ENCODE measurements at regions not wholly inside any gene's neighbourhood (a gene's known extent, or its start where the extent isn't known, plus 50 kb on each side); places are given as distances from the start of the nearest gene placed in this dataset.
A peak's percentile ranks its signal among the peaks of the same experiment; 100 is the strongest.

- H3K27ac ChIP-seq (ENCODE audit: low read depth, low read length), result no peak overlapping the region
- no peak overlapping the region for H3K4me3 ChIP-seq (ENCODE audit: low read length in 3 of 3)
- H3K4me1 ChIP-seq (ENCODE audit: control insufficient read depth in 3 of 3, insufficient read depth in 3 of 3, low read length in 3 of 3), result peaks cover 12 to 14% (median 13%) of the 10 kb centered on the region in 3 donors
- no peaks in the 10 kb centered on the region for H3K27me3 ChIP-seq (ENCODE audit: control insufficient read depth in 3 of 3, insufficient read depth in 3 of 3, low read length in 3 of 3)
- no peaks in the 10 kb centered on the region for H3K36me3 ChIP-seq (ENCODE audit: control insufficient read depth in 3 of 3, insufficient read depth in 3 of 3, low read length in 3 of 3)
- no peak overlapping the region for H3K9ac ChIP-seq (ENCODE audit: low read depth in 1 of 3, low read length in 3 of 3)
- no peaks in the 10 kb centered on the region for H3K9me3 ChIP-seq (ENCODE audit: control insufficient read depth in 3 of 3, low read length in 3 of 3)
Observed at GRCh38 chr2:8522687-8523086, 159.2 kb upstream of the ID2 start.

GRCh38 chr2:8524388-8524787 lies 157.5 kb upstream of the ID2 start:
- Histone ChIP-seq H3K27ac (ENCODE audit: low read depth, low read length) (no peak overlapping the region), H3K27me3 (ENCODE audit: control insufficient read depth in 3 of 3, insufficient read depth in 3 of 3, low read length in 3 of 3) (no peaks in the 10 kb centered on the region), H3K9ac (ENCODE audit: low read depth in 1 of 3, low read length in 3 of 3) (no peak overlapping the region), H3K9me3 (ENCODE audit: control insufficient read depth in 3 of 3, low read length in 3 of 3) (no peaks in the 10 kb centered on the region), H3K4me1 (ENCODE audit: control insufficient read depth in 3 of 3, insufficient read depth in 3 of 3, low read length in 3 of 3) (peaks cover 12 to 14% (median 13%) of the 10 kb centered on the region in 3 donors), H3K4me3 (ENCODE audit: low read length in 3 of 3) (no peak overlapping the region), H3K36me3 (ENCODE audit: control insufficient read depth in 3 of 3, insufficient read depth in 3 of 3, low read length in 3 of 3) (no peaks in the 10 kb centered on the region)

- Histone ChIP-seq H3K27me3 (ENCODE audit: control insufficient read depth in 3 of 3, insufficient read depth in 3 of 3, low read length in 3 of 3) (no peaks in the 10 kb centered on the region), H3K4me1 (ENCODE audit: control insufficient read depth in 3 of 3, insufficient read depth in 3 of 3, low read length in 3 of 3) (peaks cover 12 to 14% (median 13%) of the 10 kb centered on the region in 3 donors), H3K27ac (ENCODE audit: low read depth, low read length) (no peak overlapping the region), H3K4me3 (ENCODE audit: low read length in 3 of 3) (no peak overlapping the region), H3K9ac (ENCODE audit: low read depth in 1 of 3, low read length in 3 of 3) (no peak overlapping the region), H3K36me3 (ENCODE audit: control insufficient read depth in 3 of 3, insufficient read depth in 3 of 3, low read length in 3 of 3) (no peaks in the 10 kb centered on the region), H3K9me3 (ENCODE audit: control insufficient read depth in 3 of 3, low read length in 3 of 3) (no peaks in the 10 kb centered on the region)
Observed at GRCh38 chr2:8524823-8525222, 157.0 kb upstream of the ID2 start.

- no peak overlapping the region for H3K27ac ChIP-seq (ENCODE audit: low read depth, low read length)
- no peaks in the 10 kb centered on the region for H3K27me3 ChIP-seq (ENCODE audit: control insufficient read depth in 3 of 3, insufficient read depth in 3 of 3, low read length in 3 of 3)
- no peak overlapping the region for H3K9ac ChIP-seq (ENCODE audit: low read depth in 1 of 3, low read length in 3 of 3)
Observed at GRCh38 chr2:8525236-8525581, 156.6 kb upstream of the ID2 start.

GRCh38 chr2:8525582-8526402 lies 156.1 kb upstream of the ID2 start:
- Histone ChIP-seq H3K27me3 (ENCODE audit: control insufficient read depth in 3 of 3, insufficient read depth in 3 of 3, low read length in 3 of 3) (no peaks in the 10 kb centered on the region), H3K36me3 (ENCODE audit: control insufficient read depth in 3 of 3, insufficient read depth in 3 of 3, low read length in 3 of 3) (no peaks in the 10 kb centered on the region), H3K9ac (ENCODE audit: low read depth in 1 of 3, low read length in 3 of 3) (peak overlapping the region in 2 of 3 donors; percentile 5 to 51), H3K4me3 (ENCODE audit: low read length in 3 of 3) (no peak overlapping the region), H3K4me1 (ENCODE audit: control insufficient read depth in 3 of 3, insufficient read depth in 3 of 3, low read length in 3 of 3) (peaks cover 12 to 14% (median 13%) of the 10 kb centered on the region in 3 donors), H3K27ac (ENCODE audit: low read depth, low read length) (no peak overlapping the region), H3K9me3 (ENCODE audit: control insufficient read depth in 3 of 3, low read length in 3 of 3) (no peaks in the 10 kb centered on the region)

More at GRCh38 chr2:8525236-8525581, 156.6 kb upstream of the ID2 start:
- H3K36me3 ChIP-seq (ENCODE audit: control insufficient read depth in 3 of 3, insufficient read depth in 3 of 3, low read length in 3 of 3), result no peaks in the 10 kb centered on the region
- no peak overlapping the region for H3K4me3 ChIP-seq (ENCODE audit: low read length in 3 of 3)
- H3K9me3 ChIP-seq (ENCODE audit: control insufficient read depth in 3 of 3, low read length in 3 of 3), result no peaks in the 10 kb centered on the region
- peaks cover 12 to 14% (median 13%) of the 10 kb centered on the region in 3 donors for H3K4me1 ChIP-seq (ENCODE audit: control insufficient read depth in 3 of 3, insufficient read depth in 3 of 3, low read length in 3 of 3)

GRCh38 chr2:8526403-8526696 lies 155.5 kb upstream of the ID2 start:
- Histone ChIP-seq H3K9me3 (ENCODE audit: control insufficient read depth in 3 of 3, low read length in 3 of 3) (peaks cover 0 to 3% (median 0%) of the 10 kb centered on the region in 3 donors), H3K36me3 (ENCODE audit: control insufficient read depth in 3 of 3, insufficient read depth in 3 of 3, low read length in 3 of 3) (no peaks in the 10 kb centered on the region), H3K27ac (ENCODE audit: low read depth, low read length) (no peak overlapping the region), H3K27me3 (ENCODE audit: control insufficient read depth in 3 of 3, insufficient read depth in 3 of 3, low read length in 3 of 3) (no peaks in the 10 kb centered on the region), H3K4me3 (ENCODE audit: low read length in 3 of 3) (no peak overlapping the region), H3K9ac (ENCODE audit: low read depth in 1 of 3, low read length in 3 of 3) (no peak overlapping the region), H3K4me1 (ENCODE audit: control insufficient read depth in 3 of 3, insufficient read depth in 3 of 3, low read length in 3 of 3) (peaks cover 12 to 14% (median 13%) of the 10 kb centered on the region in 3 donors)

GRCh38 chr2:8527031-8527430 lies 154.8 kb upstream of the ID2 start:
- Histone ChIP-seq H3K9ac (ENCODE audit: low read depth in 1 of 3, low read length in 3 of 3) (no peak overlapping the region), H3K27ac (ENCODE audit: low read depth, low read length) (no peak overlapping the region), H3K9me3 (ENCODE audit: control insufficient read depth in 3 of 3, low read length in 3 of 3) (peaks cover 0 to 5% (median 0%) of the 10 kb centered on the region in 3 donors), H3K4me1 (ENCODE audit: control insufficient read depth in 3 of 3, insufficient read depth in 3 of 3, low read length in 3 of 3) (peaks cover 12 to 14% (median 13%) of the 10 kb centered on the region in 3 donors), H3K27me3 (ENCODE audit: control insufficient read depth in 3 of 3, insufficient read depth in 3 of 3, low read length in 3 of 3) (no peaks in the 10 kb centered on the region), H3K4me3 (ENCODE audit: low read length in 3 of 3) (no peak overlapping the region), H3K36me3 (ENCODE audit: control insufficient read depth in 3 of 3, insufficient read depth in 3 of 3, low read length in 3 of 3) (no peaks in the 10 kb centered on the region)

- Histone ChIP-seq H3K27ac (ENCODE audit: low read depth, low read length) (no peak overlapping the region), H3K4me3 (ENCODE audit: low read length in 3 of 3) (no peak overlapping the region), H3K9me3 (ENCODE audit: control insufficient read depth in 3 of 3, low read length in 3 of 3) (peaks cover 0 to 5% (median 0%) of the 10 kb centered on the region in 3 donors), H3K27me3 (ENCODE audit: control insufficient read depth in 3 of 3, insufficient read depth in 3 of 3, low read length in 3 of 3) (no peaks in the 10 kb centered on the region), H3K36me3 (ENCODE audit: control insufficient read depth in 3 of 3, insufficient read depth in 3 of 3, low read length in 3 of 3) (no peaks in the 10 kb centered on the region), H3K9ac (ENCODE audit: low read depth in 1 of 3, low read length in 3 of 3) (no peak overlapping the region), H3K4me1 (ENCODE audit: control insufficient read depth in 3 of 3, insufficient read depth in 3 of 3, low read length in 3 of 3) (peaks cover 9 to 14% (median 12%) of the 10 kb centered on the region in 3 donors)
Observed at GRCh38 chr2:8527676-8528075, 154.2 kb upstream of the ID2 start.

- Histone ChIP-seq H3K36me3 (ENCODE audit: control insufficient read depth in 3 of 3, insufficient read depth in 3 of 3, low read length in 3 of 3) (no peaks in the 10 kb centered on the region), H3K4me1 (ENCODE audit: control insufficient read depth in 3 of 3, insufficient read depth in 3 of 3, low read length in 3 of 3) (peaks cover 9 to 12% (median 12%) of the 10 kb centered on the region in 3 donors), H3K27me3 (ENCODE audit: control insufficient read depth in 3 of 3, insufficient read depth in 3 of 3, low read length in 3 of 3) (no peaks in the 10 kb centered on the region), H3K9me3 (ENCODE audit: control insufficient read depth in 3 of 3, low read length in 3 of 3) (peaks cover 0 to 5% (median 0%) of the 10 kb centered on the region in 3 donors), H3K4me3 (ENCODE audit: low read length in 3 of 3) (no peak overlapping the region), H3K27ac (ENCODE audit: low read depth, low read length) (no peak overlapping the region), H3K9ac (ENCODE audit: low read depth in 1 of 3, low read length in 3 of 3) (no peak overlapping the region)
Observed at GRCh38 chr2:8528863-8529262, 153.0 kb upstream of the ID2 start.

GRCh38 chr2:8529706-8530277 lies 152.1 kb upstream of the ID2 start:
- no peaks in the 10 kb centered on the region for H3K36me3 ChIP-seq (ENCODE audit: control insufficient read depth in 3 of 3, insufficient read depth in 3 of 3, low read length in 3 of 3)
- no peak overlapping the region for H3K4me3 ChIP-seq (ENCODE audit: low read length in 3 of 3)
- H3K27me3 ChIP-seq (ENCODE audit: control insufficient read depth in 3 of 3, insufficient read depth in 3 of 3, low read length in 3 of 3), result no peaks in the 10 kb centered on the region
- H3K9ac ChIP-seq (ENCODE audit: low read depth in 1 of 3, low read length in 3 of 3), result no peak overlapping the region
- H3K9me3 ChIP-seq (ENCODE audit: control insufficient read depth in 3 of 3, low read length in 3 of 3), result peaks cover 0 to 5% (median 0%) of the 10 kb centered on the region in 3 donors
- no peak overlapping the region for H3K27ac ChIP-seq (ENCODE audit: low read depth, low read length)
- H3K4me1 ChIP-seq (ENCODE audit: control insufficient read depth in 3 of 3, insufficient read depth in 3 of 3, low read length in 3 of 3), result peaks cover 9 to 21% (median 13%) of the 10 kb centered on the region in 3 donors
